ENCODE measurements at regions not wholly inside any gene's neighbourhood (a gene's known extent, or its start where the extent isn't known, plus 50 kb on each side); places are given as distances from the start of the nearest gene placed in this dataset.

- TF ChIP-seq CTCF (IDR thresholded peaks at IDR 0.05) (no peak), POLR2A (IDR thresholded peaks at IDR 0.05) (no peak)
These were observed 524.6 kb downstream of the EFNB2 start for GRCh38 chr13:106010836-106011235.
